Fibroblast of mammary gland (primary cell): ENCODE measurements at regions not wholly inside any gene's neighbourhood (a gene's known extent, or its start where the extent isn't known, plus 50 kb on each side); places are given as distances from the start of the nearest gene placed in this dataset.

Source experiments
- DNase-seq: peaks from one replicate; pipeline ENCODE4 v3.0.0-alpha.2; 2010; ENCODE audit warnings: low read depth
- H3K4me3 ChIP-seq: 2 replicates; pipeline ENCODE4 v1.5.1; 2011; ENCODE audit warnings: low read depth, mild to moderate bottlenecking, low read length, moderate library complexity; ENCODE audit not compliant: control insufficient read depth
- CTCF ChIP-seq: conservative IDR thresholded peaks from 2 replicates; pipeline ENCODE4 v1.5.1; 2011; ENCODE audit warnings: low read depth, low read length, inconsistent platforms; ENCODE audit not compliant: control insufficient read depth, insufficient read depth

GRCh38 chr2:88320076-88320773 lies 132.3 kb downstream of the FOXI3 start:
- TF ChIP-seq CTCF, result no peak
- no peak overlapping the region for H3K4me3 ChIP-seq
- DNase-seq, result no peak

GRCh38 chr2:88318956-88319330 lies 133.6 kb downstream of the FOXI3 start:
- no peak for TF ChIP-seq CTCF
- H3K4me3 ChIP-seq, result no peak overlapping the region
- no peak for DNase-seq

GRCh38 chr2:88318071-88318955 lies 134.2 kb downstream of the FOXI3 start:
- DNase-seq, result no peak
- H3K4me3 ChIP-seq, result no peak overlapping the region
- no peak for TF ChIP-seq CTCF

GRCh38 chr2:88310787-88311186 lies 140.6 kb downstream of the THNSL2 start:
- no peak for TF ChIP-seq CTCF
- DNase-seq, result no peak
- no peak overlapping the region for H3K4me3 ChIP-seq

GRCh38 chr2:88307817-88308216 lies 137.7 kb downstream of the THNSL2 start:
- DNase-seq, result peak; percentile 3
- no peak overlapping the region for H3K4me3 ChIP-seq
- TF ChIP-seq CTCF, result peak; percentile 35

- no peak for DNase-seq
- TF ChIP-seq CTCF, result no peak
- no peak overlapping the region for H3K4me3 ChIP-seq
Observed at GRCh38 chr2:88303865-88304264, 133.7 kb downstream of the THNSL2 start.
